Upper lobe of right lung (tissue), 1 donor: ENCODE measurements at regions not wholly inside any gene's neighbourhood (a gene's known extent, or its start where the extent isn't known, plus 50 kb on each side); places are given as distances from the start of the nearest gene placed in this dataset.

Source experiments
- ATAC-seq: fragments of 200-7000 bp; cut with Tn5 transposase; one replicate; pipeline ENCODE4 v1.9.1; 2020; ENCODE audit warnings: mild to moderate bottlenecking, moderate library complexity
- DNase-seq: peaks from one replicate; pipeline ENCODE4 v3.0.0-alpha.2; 2020
- H3K27ac ChIP-seq: fragments of 200-600 bp; one replicate; pipeline ENCODE4 v1.8.0; 2022
- H3K27me3 ChIP-seq: fragments of 200-600 bp; one replicate; pipeline ENCODE4 v1.8.0; 2022; ENCODE audit warnings: mild to moderate bottlenecking
- H3K36me3 ChIP-seq: fragments of 200-600 bp; one replicate; pipeline ENCODE4 v1.8.0; 2022
- H3K4me1 ChIP-seq: fragments of 200-600 bp; one replicate; pipeline ENCODE4 v1.8.0; 2022
- H3K4me3 ChIP-seq: fragments of 200-600 bp; one replicate; pipeline ENCODE4 v1.8.0; 2022; ENCODE audit warnings: mild to moderate bottlenecking
- H3K9me3 ChIP-seq: fragments of 200-600 bp; one replicate; pipeline ENCODE4 v1.8.0; 2022
- intact Hi-C: fragments of 100-400 bp; cut with DNase I; formaldehyde crosslinking; loops from one replicate; pipeline ENCODE4 v1.11.0; 2022
- TF ChIP-seq, protein P1 (sequence below): fragments of 200-600 bp; IDR thresholded peaks from one replicate; pipeline ENCODE4 v1.8.0; 2022; ENCODE audit warnings: antibody characterized with exemption
- donor health status: DM: no; HTN: yes; CAD: no; lungs with severe emphysema.

DNA sequence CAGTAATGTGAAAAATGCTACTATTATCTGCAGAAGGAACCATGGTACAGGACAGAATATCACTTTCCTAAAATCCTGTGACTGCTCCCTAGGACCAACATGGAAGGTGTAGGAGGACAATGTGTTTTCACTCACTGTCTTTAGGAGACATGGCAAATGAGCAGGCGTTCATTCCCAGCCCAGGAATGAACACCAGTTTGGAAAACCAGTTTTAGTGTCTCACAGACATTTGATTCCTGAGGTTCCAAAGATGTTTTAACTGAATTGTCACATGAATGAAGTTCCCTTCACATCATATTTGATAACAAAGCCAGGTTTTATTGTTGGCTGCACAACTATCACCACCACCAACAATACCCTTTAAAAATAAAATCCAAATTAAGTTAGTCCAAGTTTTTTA is 178.2 kb downstream of the ENC1 start:
- TF ChIP-seq, protein P1, sequence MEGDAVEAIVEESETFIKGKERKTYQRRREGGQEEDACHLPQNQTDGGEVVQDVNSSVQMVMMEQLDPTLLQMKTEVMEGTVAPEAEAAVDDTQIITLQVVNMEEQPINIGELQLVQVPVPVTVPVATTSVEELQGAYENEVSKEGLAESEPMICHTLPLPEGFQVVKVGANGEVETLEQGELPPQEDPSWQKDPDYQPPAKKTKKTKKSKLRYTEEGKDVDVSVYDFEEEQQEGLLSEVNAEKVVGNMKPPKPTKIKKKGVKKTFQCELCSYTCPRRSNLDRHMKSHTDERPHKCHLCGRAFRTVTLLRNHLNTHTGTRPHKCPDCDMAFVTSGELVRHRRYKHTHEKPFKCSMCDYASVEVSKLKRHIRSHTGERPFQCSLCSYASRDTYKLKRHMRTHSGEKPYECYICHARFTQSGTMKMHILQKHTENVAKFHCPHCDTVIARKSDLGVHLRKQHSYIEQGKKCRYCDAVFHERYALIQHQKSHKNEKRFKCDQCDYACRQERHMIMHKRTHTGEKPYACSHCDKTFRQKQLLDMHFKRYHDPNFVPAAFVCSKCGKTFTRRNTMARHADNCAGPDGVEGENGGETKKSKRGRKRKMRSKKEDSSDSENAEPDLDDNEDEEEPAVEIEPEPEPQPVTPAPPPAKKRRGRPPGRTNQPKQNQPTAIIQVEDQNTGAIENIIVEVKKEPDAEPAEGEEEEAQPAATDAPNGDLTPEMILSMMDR = no peak
- ATAC-seq (no peak), DNase-seq (no peak)
- no peaks in the 10 kb centered on the region for H3K4me1 ChIP-seq
- H3K36me3 ChIP-seq = no peaks in the 10 kb centered on the region
- H3K9me3 ChIP-seq = no peaks in the 10 kb centered on the region
- no peaks in the 10 kb centered on the region for H3K27me3 ChIP-seq
- no peak overlapping the region for H3K27ac ChIP-seq
- intact Hi-C loops = no loop called here
- H3K4me3 ChIP-seq = no peak overlapping the region

DNA sequence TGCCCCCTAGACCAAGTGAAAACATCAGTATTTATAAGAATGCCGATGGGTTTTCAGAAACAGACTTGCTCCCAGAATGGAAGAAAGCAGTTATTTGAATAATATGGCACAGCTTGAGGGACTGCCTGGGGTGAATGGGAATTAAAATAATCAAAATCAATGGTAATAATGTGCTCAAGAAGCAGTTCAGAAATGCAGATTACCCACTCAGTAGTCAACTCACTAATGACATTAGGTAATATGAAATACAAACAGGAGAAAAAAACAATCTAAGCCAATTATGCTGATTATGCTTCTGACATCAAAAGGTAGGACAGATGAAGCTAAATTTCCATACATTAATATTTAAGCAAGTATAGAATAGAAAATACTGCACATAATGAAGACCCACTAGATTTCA is 179.3 kb downstream of the ENC1 start:
- no peak for DNase-seq
- H3K4me1 ChIP-seq = no peaks in the 10 kb centered on the region
- no peaks in the 10 kb centered on the region for H3K9me3 ChIP-seq
- no peak overlapping the region for H3K27ac ChIP-seq
- no peaks in the 10 kb centered on the region for H3K36me3 ChIP-seq
- ATAC-seq = no peak
- TF ChIP-seq, protein P1 = no peak
- H3K27me3 ChIP-seq = no peaks in the 10 kb centered on the region
- intact Hi-C loops = no loop called here
- no peak overlapping the region for H3K4me3 ChIP-seq

DNA sequence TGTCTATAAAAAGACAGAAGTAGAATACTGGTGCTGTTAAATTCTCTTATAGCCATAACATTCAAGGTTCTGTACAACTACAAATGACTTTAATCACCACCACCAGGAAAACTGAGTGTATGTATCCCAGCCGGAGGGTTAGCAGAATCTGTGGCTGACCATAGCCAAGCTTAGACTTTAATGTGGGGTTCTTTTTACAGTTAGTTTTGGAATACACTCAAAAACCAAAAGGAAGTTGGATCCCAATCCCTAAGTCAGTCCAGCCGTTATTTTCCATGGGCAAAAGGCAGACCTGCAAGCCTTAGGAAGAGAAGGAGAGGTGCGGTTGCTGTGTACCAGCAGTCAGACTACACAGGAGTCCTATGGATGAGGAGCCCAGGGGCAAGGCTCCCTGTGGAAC is 179.8 kb downstream of the ENC1 start:
- ATAC-seq = no peak
- Histone ChIP-seq H3K27ac (no peak overlapping the region), H3K27me3 (no peaks in the 10 kb centered on the region), H3K4me1 (no peaks in the 10 kb centered on the region), H3K36me3 (no peaks in the 10 kb centered on the region), H3K9me3 (no peaks in the 10 kb centered on the region), H3K4me3 (no peak overlapping the region)
- intact Hi-C loops = no loop called here
- TF ChIP-seq, protein P1 = no peak
- no peak for DNase-seq

DNA sequence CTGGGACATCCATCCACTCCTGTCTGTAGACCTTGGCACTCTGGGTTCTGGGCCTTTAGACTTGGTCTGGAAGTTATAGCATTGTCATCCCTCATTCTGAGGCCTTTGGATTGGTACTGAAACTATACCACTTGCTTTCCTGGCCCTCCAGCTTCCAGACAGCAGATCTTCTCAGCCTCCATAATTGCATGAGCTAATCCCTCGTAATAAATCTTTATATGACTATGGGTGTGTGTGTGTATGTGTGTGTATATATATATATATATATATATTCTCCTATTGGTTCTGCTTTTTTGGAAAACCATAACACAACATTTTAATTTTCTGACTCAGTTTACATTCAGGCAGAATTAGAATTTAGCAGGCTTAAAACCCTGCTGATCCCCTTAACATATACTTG is 180.5 kb downstream of the ENC1 start:
- no peaks in the 10 kb centered on the region for H3K27me3 ChIP-seq
- H3K27ac ChIP-seq = no peak overlapping the region
- ATAC-seq = no peak
- H3K36me3 ChIP-seq = no peaks in the 10 kb centered on the region
- intact Hi-C loops = no loop called here
- H3K4me3 ChIP-seq = no peak overlapping the region
- H3K9me3 ChIP-seq = no peaks in the 10 kb centered on the region
- TF ChIP-seq, protein P1 = no peak
- no peaks in the 10 kb centered on the region for H3K4me1 ChIP-seq
- DNase-seq = no peak

DNA sequence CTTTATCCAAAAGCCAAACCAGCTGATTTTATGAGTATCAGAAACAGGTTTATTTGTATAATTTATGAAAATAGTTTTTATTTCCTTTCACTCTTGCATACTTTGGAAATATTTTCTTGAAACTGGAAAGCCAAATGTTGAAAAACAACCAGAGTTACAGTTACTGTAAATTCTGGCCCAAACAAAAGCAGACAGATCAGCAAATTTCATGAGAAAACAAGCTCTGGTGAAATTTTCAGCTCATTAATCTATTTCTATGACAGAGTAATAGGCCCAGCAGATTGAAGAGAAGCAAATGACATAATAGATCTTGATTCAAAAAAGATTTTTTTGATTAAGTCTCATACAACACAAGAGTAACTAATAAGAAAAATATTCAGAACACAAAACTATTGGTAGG is 182.7 kb downstream of the ENC1 start:
- TF ChIP-seq, protein P1 = no peak
- Histone ChIP-seq H3K4me3 (no peak overlapping the region), H3K27me3 (no peaks in the 10 kb centered on the region), H3K36me3 (no peaks in the 10 kb centered on the region), H3K9me3 (no peaks in the 10 kb centered on the region), H3K4me1 (no peaks in the 10 kb centered on the region), H3K27ac (no peak overlapping the region)
- DNase-seq = no peak
- intact Hi-C loops = no loop called here
- ATAC-seq = no peak

DNA sequence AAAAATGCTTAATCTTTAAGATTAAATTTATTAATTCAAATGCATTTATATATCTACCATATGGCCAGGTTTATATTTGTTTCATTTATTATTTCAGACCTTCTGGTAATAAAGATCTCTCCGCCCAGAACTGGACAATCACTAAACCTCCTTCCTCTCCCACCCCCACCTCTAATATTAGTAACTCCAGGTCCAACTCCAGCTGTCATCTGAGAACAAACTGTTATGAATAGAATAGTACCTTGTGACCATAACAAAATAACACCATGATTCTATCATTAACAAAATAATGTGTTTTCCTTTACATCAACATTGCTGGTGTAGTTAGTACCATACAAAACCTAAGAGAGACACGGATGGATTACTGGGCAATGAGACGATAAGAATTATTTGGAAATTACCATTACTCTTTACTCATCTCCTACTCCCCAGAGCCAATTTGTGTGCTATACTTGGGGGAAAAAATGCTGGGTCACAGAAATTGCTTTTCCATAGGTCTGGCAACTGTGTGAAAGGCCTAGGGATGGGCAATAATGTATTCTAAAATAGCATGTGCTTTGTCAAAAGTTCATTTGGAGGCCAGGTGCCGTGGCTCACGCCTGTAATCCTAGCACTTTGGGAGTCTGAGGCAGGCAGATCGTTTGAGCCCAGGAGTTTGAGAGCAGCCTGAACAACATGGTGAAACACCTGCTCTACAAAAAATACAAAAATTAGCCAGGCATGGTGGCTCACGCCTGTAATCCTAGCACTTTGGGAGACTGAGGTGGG is 186.1 kb downstream of the ENC1 start:
- intact Hi-C loops = no loop called here
- no peak overlapping the region for H3K27ac ChIP-seq
- no peaks in the 10 kb centered on the region for H3K27me3 ChIP-seq
- no peak for DNase-seq
- H3K4me1 ChIP-seq = no peaks in the 10 kb centered on the region
- no peaks in the 10 kb centered on the region for H3K9me3 ChIP-seq
- no peak overlapping the region for H3K4me3 ChIP-seq
- no peak for ATAC-seq
- H3K36me3 ChIP-seq = no peaks in the 10 kb centered on the region
- TF ChIP-seq, protein P1 = no peak
